ENCODE measurements at regions not wholly inside any gene's neighbourhood (a gene's known extent, or its start where the extent isn't known, plus 50 kb on each side); places are given as distances from the start of the nearest gene placed in this dataset.

- TF ChIP-seq ZNF770 (CRISPR knock-in tag; IDR thresholded peaks at IDR 0.05): no peak
- TF ChIP-seq NR2F1 (CRISPR knock-in tag; IDR thresholded peaks at IDR 0.05): no peak
- no peak for TF ChIP-seq IKZF1 (IDR thresholded peaks at IDR 0.05)
- peak; percentile 100 for TF ChIP-seq MAFF (IDR thresholded peaks at IDR 0.05; ENCODE audit: low read depth, low read length)
- TF ChIP-seq FOSL2 (CRISPR knock-in tag; IDR thresholded peaks at IDR 0.05): peak; percentile 83
- peak; percentile 100 for TF ChIP-seq MAFK (conservative IDR thresholded peaks at IDR 0.05 in 1 of 2, IDR thresholded peaks at IDR 0.05 in 1 of 2; ENCODE audit: low read length in 2 of 2)
- no peak for TF ChIP-seq XRCC5 (optimal IDR thresholded peaks at IDR 0.05; ENCODE audit: low read length)
- TF ChIP-seq SOX6 (IDR thresholded peaks at IDR 0.05): no peak
- no peak for TF ChIP-seq SOX6 (CRISPR knock-in tag; IDR thresholded peaks at IDR 0.05)
- no peak for TF ChIP-seq ZNF678 (CRISPR knock-in tag; IDR thresholded peaks at IDR 0.05)
- peak; percentile 68; the same call in 1 of the 2 replicates for TF ChIP-seq TFAP4 (IDR thresholded peaks at IDR 0.05; ENCODE audit: borderline replicate concordance, low read depth)
- TF ChIP-seq ZBTB46 (CRISPR knock-in tag; IDR thresholded peaks at IDR 0.05; ENCODE audit: borderline replicate concordance): no peak
- peak; percentile 87 for TF ChIP-seq MAFG (CRISPR knock-in tag; IDR thresholded peaks at IDR 0.05)
- TF ChIP-seq GLI4 (CRISPR knock-in tag; IDR thresholded peaks at IDR 0.05; ENCODE audit: borderline replicate concordance): no peak
- TF ChIP-seq ZNF432 (CRISPR knock-in tag; IDR thresholded peaks at IDR 0.05; ENCODE audit: borderline replicate concordance): no peak
- peak; percentile 99 for TF ChIP-seq NFE2L2 (IDR thresholded peaks at IDR 0.05; ENCODE audit: low read length)
- TF ChIP-seq ZNF224 (CRISPR knock-in tag; IDR thresholded peaks at IDR 0.05): no peak
- no peak for TF ChIP-seq ZNF329 (CRISPR knock-in tag; IDR thresholded peaks at IDR 0.05; ENCODE audit: low read depth)
- TF ChIP-seq ZNF710 (CRISPR knock-in tag; IDR thresholded peaks at IDR 0.05; ENCODE audit: borderline replicate concordance): no peak
- TF ChIP-seq THAP7 (CRISPR knock-in tag; IDR thresholded peaks at IDR 0.05): no peak
Observed at GRCh38 chr14:25121337-25122129, 71.6 kb upstream of the STXBP6 start (continued).

Measured in HepG2 (cell line).